IPS-NIHi11 (cell line): ENCODE measurements at regions not wholly inside any gene's neighbourhood (a gene's known extent, or its start where the extent isn't known, plus 50 kb on each side); places are given as distances from the start of the nearest gene placed in this dataset.

ENCODE experiments used
- DNase-seq: peaks from one replicate; pipeline ENCODE4 v3.0.0; 2012; ENCODE audit warnings: mixed read lengths, low spot score

GRCh38 chr2:120606931-120607330 lies 128.7 kb upstream of the GLI2 start:
- no peak for DNase-seq

- DNase-seq = no peak
Measured at GRCh38 chr2:120607506-120607905, 128.2 kb upstream of the GLI2 start.

- DNase-seq = no peak
Measured at GRCh38 chr2:120607996-120608395, 127.7 kb upstream of the GLI2 start.

GRCh38 chr2:120609826-120610395 lies 125.8 kb upstream of the GLI2 start:
- DNase-seq = no peak

GRCh38 chr2:120611016-120611415 lies 124.7 kb upstream of the GLI2 start:
- DNase-seq = no peak

- no peak for DNase-seq
Measured at GRCh38 chr2:120611961-120612360, 123.7 kb upstream of the GLI2 start.

GRCh38 chr2:120612471-120612870 lies 123.2 kb upstream of the GLI2 start:
- no peak for DNase-seq

- no peak for DNase-seq
Measured at GRCh38 chr2:120612931-120613330, 122.7 kb upstream of the GLI2 start.

GRCh38 chr2:120613742-120614571 lies 121.7 kb upstream of the GLI2 start:
- DNase-seq = no peak

- no peak for DNase-seq
Measured at GRCh38 chr2:120614901-120615300, 120.8 kb upstream of the GLI2 start.

- DNase-seq = no peak
Measured at GRCh38 chr2:120616261-120616660, 119.4 kb upstream of the GLI2 start.

- no peak for DNase-seq
Measured at GRCh38 chr2:120617055-120617454, 118.6 kb upstream of the GLI2 start.

GRCh38 chr2:120618830-120619229 lies 116.8 kb upstream of the GLI2 start:
- DNase-seq = no peak

- no peak for DNase-seq
Measured at GRCh38 chr2:120619579-120619978, 116.1 kb upstream of the GLI2 start.

- no peak for DNase-seq
Measured at GRCh38 chr2:120620025-120620793, 115.5 kb upstream of the GLI2 start.

GRCh38 chr2:120622159-120622869 lies 113.4 kb upstream of the GLI2 start:
- DNase-seq = no peak

GRCh38 chr2:120622886-120623753 lies 112.5 kb upstream of the GLI2 start:
- DNase-seq = no peak

GRCh38 chr2:120624061-120624737 lies 111.5 kb upstream of the GLI2 start:
- DNase-seq = no peak

- DNase-seq = no peak
Measured at GRCh38 chr2:120624738-120625446, 110.8 kb upstream of the GLI2 start.
